ENCODE measurements at regions not wholly inside any gene's neighbourhood (a gene's known extent, or its start where the extent isn't known, plus 50 kb on each side); places are given as distances from the start of the nearest gene placed in this dataset.
A peak's percentile ranks its signal among the peaks of the same experiment; 100 is the strongest.

GRCh38 chr11:97136067-97136466, 746.3 kb downstream of the JRKL start:
- DNase-seq (ENCODE audit: low read depth), result no peak

- DNase-seq (ENCODE audit: low read depth), result no peak
Observed at GRCh38 chr11:97140885-97141494, 751.2 kb downstream of the JRKL start.

DNA sequence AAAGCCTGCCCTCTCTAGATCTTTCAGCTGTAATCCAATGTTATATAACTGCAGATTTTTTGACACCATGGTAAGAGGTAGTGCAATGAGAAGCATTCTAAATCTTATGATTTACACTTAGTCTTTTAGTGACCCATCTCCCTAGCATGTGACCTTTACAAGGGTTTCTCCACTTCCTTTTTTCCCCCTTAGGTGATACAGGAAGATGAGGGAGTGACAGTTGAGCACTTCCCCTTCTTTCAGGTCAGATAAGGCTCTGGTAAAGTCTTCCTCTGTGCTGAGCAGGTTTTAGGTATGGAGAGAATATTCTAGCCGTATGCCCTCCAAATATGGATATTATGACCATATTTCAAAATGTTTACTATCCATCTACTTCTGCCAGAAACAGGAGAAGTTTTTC, 753.6 kb downstream of the JRKL start:
- DNase-seq (ENCODE audit: low read depth), result no peak

DNA sequence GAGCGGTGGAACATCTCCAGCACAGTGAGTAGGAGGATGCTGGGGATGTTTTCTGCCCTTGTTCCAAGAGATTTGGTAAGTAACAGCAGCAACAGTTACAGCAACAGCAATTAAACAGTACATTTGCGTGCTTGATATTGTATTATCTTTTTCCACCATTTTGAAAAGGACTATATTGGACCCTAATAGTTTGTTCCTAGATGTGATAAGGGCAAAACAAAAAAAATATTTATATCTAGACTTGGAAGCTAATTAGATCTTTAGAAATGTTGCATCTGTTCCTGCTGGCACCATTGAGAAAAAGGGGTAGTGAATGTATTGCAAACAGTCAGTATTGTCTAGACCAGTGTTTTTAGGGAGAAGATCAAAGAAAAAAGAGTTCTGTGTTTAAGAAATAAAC, 759.9 kb downstream of the JRKL start:
- DNase-seq (ENCODE audit: low read depth), result no peak

GRCh38 chr11:97157221-97157740, 767.5 kb downstream of the JRKL start:
- DNase-seq (ENCODE audit: low read depth), result no peak

DNA sequence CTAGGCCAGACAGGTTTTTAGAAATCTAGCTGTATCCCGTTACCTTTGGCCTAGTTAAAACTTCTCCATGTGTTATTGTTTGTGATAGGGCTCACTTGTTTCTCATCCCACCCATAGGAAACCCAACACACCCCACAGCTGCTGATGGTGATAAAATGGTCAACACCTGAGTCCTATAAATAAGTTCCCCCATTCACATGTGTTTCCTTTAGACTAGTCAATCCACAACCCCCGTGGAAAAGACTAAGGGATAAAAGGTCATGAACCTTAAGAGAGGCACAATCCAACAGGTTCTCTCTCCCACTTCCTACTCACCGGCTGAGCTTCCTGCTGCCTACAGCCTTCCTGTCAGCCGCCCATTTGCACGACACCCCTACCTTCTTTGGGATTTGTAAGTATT, 768.4 kb downstream of the JRKL start:
- DNase-seq (ENCODE audit: low read depth), result no peak

DNA sequence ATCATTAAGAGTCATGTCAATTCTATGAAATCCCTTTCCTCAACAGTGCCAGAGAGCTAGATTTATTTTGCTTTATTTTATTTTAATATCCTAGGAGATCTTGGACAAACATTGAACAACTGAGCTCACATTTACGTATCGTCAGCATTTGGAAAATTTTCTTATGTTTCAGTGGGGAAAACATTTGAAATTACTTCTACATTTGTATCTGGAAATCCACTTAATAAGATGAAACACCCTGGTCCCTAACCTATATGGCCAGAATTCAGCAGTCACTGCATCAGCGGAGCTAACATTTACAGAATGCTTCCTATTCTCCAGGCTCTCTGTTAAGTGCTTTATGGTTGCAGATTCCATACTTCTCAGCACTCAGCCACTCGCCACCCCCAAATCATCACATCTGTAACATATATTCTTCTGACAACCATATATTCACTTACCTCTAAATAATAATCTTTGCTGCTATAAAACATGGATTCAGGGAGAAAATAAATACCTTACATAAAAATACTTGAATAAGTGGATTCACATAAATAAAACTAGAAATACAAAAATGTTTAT, 773.9 kb downstream of the JRKL start:
- DNase-seq (ENCODE audit: low read depth), result peak; percentile 54

- DNase-seq (ENCODE audit: low read depth), result no peak
Observed at GRCh38 chr11:97201743-97202612, 812.2 kb downstream of the JRKL start.

DNA sequence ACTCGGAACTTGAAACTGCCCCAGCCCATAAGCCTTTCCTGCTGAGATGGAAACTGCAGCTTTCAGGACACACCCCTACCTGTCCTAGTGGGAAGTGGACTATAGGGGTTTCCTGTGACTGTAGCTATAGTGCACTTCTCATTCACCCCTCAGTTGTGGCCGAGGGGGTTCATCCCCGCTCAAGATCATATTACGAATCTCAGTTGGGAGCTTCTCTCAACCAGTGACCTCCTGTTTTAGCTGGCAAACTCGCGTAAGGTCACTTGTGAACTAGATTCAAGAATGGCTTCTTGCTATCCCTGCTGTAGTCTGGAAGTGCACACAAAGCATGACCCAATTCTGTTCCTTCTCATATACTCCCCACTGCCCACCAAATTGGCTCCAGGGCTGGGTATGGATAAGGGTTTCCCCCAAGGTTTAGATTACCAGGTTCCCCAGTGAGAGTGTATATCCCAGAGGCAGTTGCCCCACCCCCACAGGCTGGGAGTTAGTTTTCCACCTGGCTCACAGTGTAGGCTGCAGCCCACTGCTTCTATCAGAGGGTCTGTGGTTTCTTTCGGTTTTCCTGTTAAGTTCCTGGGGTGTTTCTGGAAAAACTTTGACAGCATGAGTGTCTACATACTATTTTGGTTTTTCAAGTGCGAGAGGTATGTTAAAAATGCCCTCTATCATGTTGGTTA, 812.9 kb downstream of the JRKL start:
- DNase-seq (ENCODE audit: low read depth), result no peak

- DNase-seq (ENCODE audit: low read depth), result no peak
Observed at GRCh38 chr11:97218011-97218410, 828.2 kb downstream of the JRKL start.

DNA sequence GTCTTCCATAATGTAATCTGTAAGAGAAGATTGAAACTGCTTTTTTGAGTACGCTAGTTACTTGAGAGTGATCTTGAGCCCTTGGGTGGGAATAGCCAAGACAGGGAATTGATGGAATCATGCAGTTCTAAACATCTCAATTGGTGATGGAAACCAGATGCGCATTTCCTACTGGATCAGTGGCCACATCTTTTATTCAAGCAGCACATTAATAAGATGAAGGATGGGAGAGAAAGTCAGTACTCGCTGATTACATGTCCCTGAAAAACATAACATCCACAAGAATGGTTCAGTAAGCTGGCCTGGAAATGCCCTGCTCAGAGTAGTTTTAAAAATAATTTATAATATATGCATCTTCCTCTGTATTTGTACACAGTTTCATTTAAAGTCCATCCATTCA, 833.8 kb downstream of the JRKL start:
- no peak for DNase-seq (ENCODE audit: low read depth)

- DNase-seq (ENCODE audit: low read depth), result no peak
Observed at GRCh38 chr11:97224396-97224795, 834.6 kb downstream of the JRKL start.

DNA sequence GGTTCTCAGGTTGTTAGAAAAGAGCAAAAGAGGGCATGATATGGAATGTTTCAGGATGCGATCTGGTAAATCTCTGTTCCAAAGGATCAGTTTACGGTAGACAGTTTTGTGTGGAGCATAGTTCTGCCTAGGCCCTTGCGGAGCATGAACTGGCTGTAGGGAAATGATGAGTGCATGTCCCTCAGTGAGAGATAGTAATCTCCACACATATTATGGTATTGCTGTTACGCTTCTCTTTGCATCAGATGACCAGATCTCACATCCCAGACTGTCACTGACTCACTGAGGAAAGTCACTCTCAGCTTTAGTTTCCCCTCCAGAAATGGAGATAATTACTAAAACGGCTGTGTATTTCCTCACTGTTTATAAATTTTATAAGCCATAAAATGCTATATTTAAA, 836.0 kb downstream of the JRKL start:
- no peak for DNase-seq (ENCODE audit: low read depth)

- DNase-seq (ENCODE audit: low read depth), result no peak
Observed at GRCh38 chr11:97229936-97230335, 840.1 kb downstream of the JRKL start.

GRCh38 chr11:97231231-97231630, 841.4 kb downstream of the JRKL start:
- peak; percentile 35 for DNase-seq (ENCODE audit: low read depth)

DNA sequence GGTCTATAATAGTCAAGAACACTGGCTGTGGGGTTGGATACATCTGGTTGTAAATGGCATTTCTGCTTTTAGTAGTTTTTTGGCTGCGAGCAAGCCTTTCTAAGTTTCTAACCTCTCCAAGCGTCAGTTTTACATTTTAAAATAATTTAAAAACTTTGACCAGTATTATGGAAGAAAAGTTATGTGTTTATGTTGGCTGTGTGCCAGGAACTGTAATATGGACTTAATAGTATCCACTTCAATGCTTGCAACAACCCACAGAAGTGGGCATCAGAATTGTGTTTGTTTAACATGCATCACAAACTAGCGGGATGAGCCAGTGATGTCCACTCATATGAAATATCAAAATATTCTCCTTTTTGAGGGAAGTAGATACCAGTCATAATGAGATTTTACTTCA, 844.2 kb downstream of the JRKL start:
- DNase-seq (ENCODE audit: low read depth), result no peak

GRCh38 chr11:97237151-97237550, 847.3 kb downstream of the JRKL start:
- no peak for DNase-seq (ENCODE audit: low read depth)

DNA sequence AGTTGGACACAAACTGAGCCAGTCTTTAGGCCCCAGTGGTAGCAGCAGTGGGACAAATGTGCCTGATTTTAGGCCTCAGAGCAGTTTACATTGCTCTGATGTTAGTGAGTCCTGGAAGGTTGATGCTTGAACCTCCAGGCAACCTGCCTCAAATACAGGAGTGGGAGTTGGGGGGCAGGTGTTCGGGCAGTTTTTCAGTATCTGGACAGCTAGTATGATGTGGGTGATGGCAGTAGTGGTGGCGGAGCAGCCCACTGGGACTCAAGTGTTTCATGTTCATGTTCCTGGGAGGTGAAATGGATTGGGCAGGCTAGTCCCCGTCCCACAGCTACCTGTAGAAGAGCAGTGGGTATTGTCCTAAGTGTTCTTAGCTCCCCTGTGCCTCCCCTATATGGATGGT, 857.8 kb downstream of the JRKL start:
- no peak for DNase-seq (ENCODE audit: low read depth)

- no peak for DNase-seq (ENCODE audit: low read depth)
Observed at GRCh38 chr11:97254790-97255189, 865.0 kb downstream of the JRKL start.

DNA sequence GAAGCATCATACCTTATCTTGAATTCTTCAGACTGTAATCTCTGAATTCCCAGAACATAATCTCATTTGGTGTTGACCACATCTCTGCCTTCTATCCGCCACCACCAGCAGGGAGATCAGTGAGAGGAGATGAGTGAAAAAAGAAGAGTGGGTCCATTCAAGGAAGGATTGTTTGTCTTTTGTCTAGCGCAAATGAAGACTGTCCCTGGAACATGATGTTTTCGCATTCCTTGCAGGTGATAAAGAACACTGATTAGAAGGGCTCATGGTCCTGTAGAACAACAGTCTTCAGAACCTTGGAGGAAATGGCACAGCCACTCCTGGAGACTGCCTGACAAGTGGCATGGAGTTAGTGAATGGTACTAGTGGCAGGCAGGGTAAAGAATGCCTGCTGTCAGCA, 869.6 kb downstream of the JRKL start:
- DNase-seq (ENCODE audit: low read depth), result no peak

DNA sequence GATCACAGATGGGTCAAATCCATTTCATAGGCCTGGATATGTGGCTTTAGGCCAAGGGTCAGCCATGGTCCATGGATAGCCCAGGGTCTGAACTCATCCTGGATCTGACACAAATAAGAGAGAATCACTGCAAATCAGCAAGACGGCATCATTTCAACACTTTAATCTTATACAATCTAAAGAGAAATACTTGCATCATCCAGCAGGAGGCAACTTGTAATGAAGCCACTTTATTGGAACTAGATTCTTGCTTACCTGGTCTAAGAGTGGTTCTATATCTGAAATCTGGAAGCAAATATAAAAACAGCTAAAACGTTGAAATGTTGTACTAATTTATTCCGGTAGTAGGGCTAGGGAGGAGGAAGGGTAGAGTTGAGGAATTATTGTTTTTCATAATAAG, 870.1 kb downstream of the JRKL start:
- no peak for DNase-seq (ENCODE audit: low read depth)

- DNase-seq (ENCODE audit: low read depth), result no peak
Observed at GRCh38 chr11:97263183-97263858, 873.5 kb downstream of the JRKL start.
